GOT3 (cell line): ENCODE measurements at regions not wholly inside any gene's neighbourhood (a gene's known extent, or its start where the extent isn't known, plus 50 kb on each side); places are given as distances from the start of the nearest gene placed in this dataset.
A peak's percentile ranks its signal among the peaks of the same experiment; 100 is the strongest.
"Not testable (repeated sequence)": the region's sequence is repeated elsewhere in the genome, so short reads cannot be mapped to it uniquely, and the experiment has no call there.

Experiments used
- DNase-seq: peaks from one replicate; lab custom pipeline; 2025; ENCODE audit warnings: mixed read lengths; lab: John Stamatoyannopoulos, UW

GRCh38 chr11:93032580-93032979, 63.1 kb downstream of the MTNR1B start:
- no peak for DNase-seq

- no peak for DNase-seq
Observed at GRCh38 chr11:93033093-93033492, 63.6 kb downstream of the MTNR1B start.

GRCh38 chr11:93034031-93034722, 64.7 kb downstream of the MTNR1B start:
- DNase-seq: no peak

GRCh38 chr11:93034723-93035039, 65.2 kb downstream of the MTNR1B start:
- no peak for DNase-seq

- DNase-seq: no peak
Observed at GRCh38 chr11:93038521-93038920, 69.1 kb downstream of the MTNR1B start.

GRCh38 chr11:93039531-93040240, 70.2 kb downstream of the MTNR1B start:
- DNase-seq: no peak

GRCh38 chr11:93041682-93042081, 72.2 kb downstream of the MTNR1B start:
- no peak for DNase-seq

GRCh38 chr11:93043186-93043585, 73.7 kb downstream of the MTNR1B start:
- not testable (repeated sequence) for DNase-seq

GRCh38 chr11:93049740-93050139, 80.3 kb downstream of the MTNR1B start:
- DNase-seq: no peak

GRCh38 chr11:93051186-93051585, 81.7 kb downstream of the MTNR1B start:
- no peak for DNase-seq

GRCh38 chr11:93053864-93054263, 84.4 kb downstream of the MTNR1B start:
- no peak for DNase-seq

- DNase-seq: no peak
Observed at GRCh38 chr11:93054279-93054678, 84.8 kb downstream of the MTNR1B start.

- DNase-seq: peak; percentile 5
Observed at GRCh38 chr11:93054881-93055280, 85.4 kb downstream of the MTNR1B start.

GRCh38 chr11:93059117-93059957, 89.9 kb downstream of the MTNR1B start:
- no peak for DNase-seq

- no peak for DNase-seq
Observed at GRCh38 chr11:93063086-93063485, 93.6 kb downstream of the MTNR1B start.

GRCh38 chr11:93065074-93065674, 95.7 kb downstream of the MTNR1B start:
- DNase-seq: not testable (repeated sequence)

- no peak for DNase-seq
Observed at GRCh38 chr11:93067881-93068390, 98.5 kb downstream of the MTNR1B start.

- no peak for DNase-seq
Observed at GRCh38 chr11:93072229-93072914, 102.9 kb downstream of the MTNR1B start.

- no peak for DNase-seq
Observed at GRCh38 chr11:93073026-93073425, 103.6 kb downstream of the MTNR1B start.

GRCh38 chr11:93073508-93074280, 104.2 kb downstream of the MTNR1B start:
- no peak for DNase-seq

GRCh38 chr11:93074352-93074751, 104.9 kb downstream of the MTNR1B start:
- DNase-seq: no peak
